SK-N-SH treated with all-trans-retinoic acid at 6 μM for 48 hours (cell line): ENCODE measurements at regions not wholly inside any gene's neighbourhood (a gene's known extent, or its start where the extent isn't known, plus 50 kb on each side); places are given as distances from the start of the nearest gene placed in this dataset.

Source experiments
- ATAC-seq: fragments of 200-7000 bp; cut with Tn5 transposase; 3 replicates; pipeline ENCODE4 v1.9.1; 2020; ENCODE audit warnings: mild to moderate bottlenecking, moderate library complexity
- ARNTL ChIP-seq: fragments of 450-650 bp; formaldehyde crosslinking; IDR thresholded peaks from 2 replicates; pipeline ENCODE4 v1.5.0; 2020; ENCODE audit warnings: low read depth, mild to moderate bottlenecking, moderate library complexity, borderline replicate concordance
- BACH2 ChIP-seq: fragments of 250-450 bp; sonication (Bioruptor Pico); IDR thresholded peaks from 2 replicates; pipeline ENCODE4 v1.9.0; 2021; ENCODE audit warnings: mild to moderate bottlenecking, borderline replicate concordance
- CREB5 ChIP-seq: fragments of 250-450 bp; sonication (Bioruptor Pico); IDR thresholded peaks from 2 replicates; pipeline ENCODE4 v1.5.1; 2020; ENCODE audit warnings: low read depth, mild to moderate bottlenecking, moderate library complexity
- CSDC2 ChIP-seq: fragments of 250-450 bp; sonication (Bioruptor Pico); IDR thresholded peaks from 2 replicates; pipeline ENCODE4 v1.5.0; 2020; ENCODE audit warnings: mild to moderate bottlenecking, moderate library complexity
- CSRNP3 ChIP-seq: fragments of 250-450 bp; sonication (Bioruptor Pico); IDR thresholded peaks from 2 replicates; pipeline ENCODE4 v1.5.1; 2021; ENCODE audit warnings: mild to moderate bottlenecking, moderate library complexity
- ESRRG ChIP-seq: fragments of 250-450 bp; sonication (Bioruptor Pico); IDR thresholded peaks from 2 replicates; pipeline ENCODE4 v1.6.1; 2021; ENCODE audit warnings: mild to moderate bottlenecking
- GLIS3 ChIP-seq: fragments of 250-450 bp; sonication (Bioruptor Pico); IDR thresholded peaks from 2 replicates; pipeline ENCODE4 v1.5.0; 2020; ENCODE audit warnings: mild to moderate bottlenecking, moderate library complexity
- OSR1 ChIP-seq: fragments of 250-450 bp; sonication (Bioruptor Pico); IDR thresholded peaks from 2 replicates; pipeline ENCODE4 v1.8.0; 2022; ENCODE audit warnings: moderate library complexity, mild to moderate bottlenecking, inconsistent platforms
- PATZ1 ChIP-seq: fragments of 250-450 bp; sonication (Bioruptor Pico); IDR thresholded peaks from 2 replicates; pipeline ENCODE4 v1.8.0; 2020; ENCODE audit warnings: mild to moderate bottlenecking, moderate library complexity, borderline replicate concordance
- PPARA ChIP-seq: fragments of 250-450 bp; sonication (Bioruptor Pico); IDR thresholded peaks from 2 replicates; pipeline ENCODE4 v1.5.0; 2020; ENCODE audit warnings: mild to moderate bottlenecking, borderline replicate concordance
- RARB ChIP-seq: fragments of 250-450 bp; sonication (Bioruptor Pico); IDR thresholded peaks from 2 replicates; pipeline ENCODE4 v1.8.0; 2021; ENCODE audit warnings: mild to moderate bottlenecking, moderate library complexity
- SNAI2 ChIP-seq: fragments of 250-450 bp; sonication (Bioruptor Pico); IDR thresholded peaks from 2 replicates; pipeline ENCODE4 v1.5.0; 2020; ENCODE audit warnings: mild to moderate bottlenecking, moderate library complexity
- TCF4 ChIP-seq: fragments of 250-450 bp; sonication (Bioruptor Pico); IDR thresholded peaks from 2 replicates; pipeline ENCODE4 v1.8.0; 2021; ENCODE audit warnings: mild to moderate bottlenecking, moderate library complexity, borderline replicate concordance
- TOX ChIP-seq: fragments of 250-450 bp; sonication (Bioruptor Pico); IDR thresholded peaks from 2 replicates; pipeline ENCODE4 v1.8.0; 2021; ENCODE audit warnings: mild to moderate bottlenecking, moderate library complexity, borderline replicate concordance
- TSHZ2 ChIP-seq: fragments of 250-450 bp; sonication (Bioruptor Pico); IDR thresholded peaks from 2 replicates; pipeline ENCODE4 v1.5.0; 2020; ENCODE audit warnings: mild to moderate bottlenecking, moderate library complexity
- ZC3H10 ChIP-seq: fragments of 250-450 bp; sonication (Bioruptor Pico); IDR thresholded peaks from 2 replicates; pipeline ENCODE4 v1.5.1; 2021; ENCODE audit warnings: mild to moderate bottlenecking, moderate library complexity
- ZFP3 ChIP-seq: fragments of 250-450 bp; sonication (Bioruptor Pico); IDR thresholded peaks from 2 replicates; pipeline ENCODE4 v1.5.0; 2020; ENCODE audit warnings: mild to moderate bottlenecking, moderate library complexity
- ZFP30 ChIP-seq: fragments of 450-650 bp; formaldehyde crosslinking; IDR thresholded peaks from 2 replicates; pipeline ENCODE4 v1.5.0; 2022; ENCODE audit warnings: mild to moderate bottlenecking, moderate library complexity
- ZNF565 ChIP-seq: fragments of 450-650 bp; formaldehyde crosslinking; conservative IDR thresholded peaks from 2 replicates; pipeline ENCODE4 v1.5.0; 2020; ENCODE audit warnings: low read depth, mild to moderate bottlenecking, moderate library complexity
- ZNF70 ChIP-seq: fragments of 450-650 bp; formaldehyde crosslinking; IDR thresholded peaks from 2 replicates; pipeline ENCODE4 v1.5.0; 2020; ENCODE audit warnings: mild to moderate bottlenecking, moderate library complexity
- ZNF8 ChIP-seq: fragments of 450-650 bp; formaldehyde crosslinking; IDR thresholded peaks from 2 replicates; pipeline ENCODE4 v1.5.0; 2020; ENCODE audit warnings: mild to moderate bottlenecking, moderate library complexity

- TF ChIP-seq ZFP3 (CRISPR knock-in tag) = no peak
- no peak for TF ChIP-seq CREB5
- no peak for ATAC-seq
These were observed 116.6 kb downstream of the CBLN1 start for GRCh38 chr16:49165025-49165424.

GRCh38 chr16:49161191-49161590, 120.4 kb downstream of the CBLN1 start:
- no peak for TF ChIP-seq ARNTL
- no peak for TF ChIP-seq ZC3H10 (CRISPR knock-in tag)
- no peak for TF ChIP-seq ZFP3 (CRISPR knock-in tag)
- TF ChIP-seq ZNF8 (CRISPR knock-in tag) = no peak
- no peak for TF ChIP-seq SNAI2 (CRISPR knock-in tag)
- TF ChIP-seq BACH2 = no peak
- no peak for TF ChIP-seq TOX
- no peak for TF ChIP-seq ZNF70 (CRISPR knock-in tag)
- no peak for TF ChIP-seq PPARA (CRISPR knock-in tag)
- TF ChIP-seq ESRRG = no peak
- no peak for TF ChIP-seq TCF4 (CRISPR knock-in tag)
- TF ChIP-seq PATZ1 (CRISPR knock-in tag) = no peak
- no peak for TF ChIP-seq GLIS3 (CRISPR knock-in tag)
- no peak for TF ChIP-seq ZFP30 (CRISPR knock-in tag)
- no peak for TF ChIP-seq RARB
- no peak for ATAC-seq

GRCh38 chr16:49158029-49158642, 123.5 kb downstream of the CBLN1 start:
- no peak for ATAC-seq
- TF ChIP-seq ZNF565 (CRISPR knock-in tag) (no peak), TOX (no peak), TSHZ2 (CRISPR knock-in tag) (no peak), SNAI2 (CRISPR knock-in tag) (peak; percentile 93), OSR1 (CRISPR knock-in tag) (no peak), CSDC2 (CRISPR knock-in tag) (0 out of 2 replicates have a peak, but pooled peaks have one; percentile 71), BACH2 (no peak), ZFP3 (CRISPR knock-in tag) (no peak)

- no peak for ATAC-seq
- TF ChIP-seq ZFP30 (CRISPR knock-in tag) (no peak), CSRNP3 (CRISPR knock-in tag) (no peak), RARB (no peak), TSHZ2 (CRISPR knock-in tag) (no peak), PPARA (CRISPR knock-in tag) (no peak)
- TF ChIP-seq, all 23 proteins: peak for 0
These were observed 131.3 kb downstream of the CBLN1 start for GRCh38 chr16:49150341-49150740.
